H9 (cell line): ENCODE measurements at regions not wholly inside any gene's neighbourhood (a gene's known extent, or its start where the extent isn't known, plus 50 kb on each side); places are given as distances from the start of the nearest gene placed in this dataset.

Experiments
- DNase-seq: peaks from one replicate; pipeline ENCODE4 v3.0.0-alpha.2; 2017
- H2AFZ ChIP-seq: one replicate; pipeline ENCODE4 v1.6.1; 2013; ENCODE audit warnings: mild to moderate bottlenecking, low read length, control low read depth, moderate library complexity
- H2AK5ac ChIP-seq: 2 replicates; pipeline ENCODE4 v1.6.1; 2013; ENCODE audit warnings: low read length, control low read depth, mixed read lengths; ENCODE audit not compliant: insufficient read length
- H2BK120ac ChIP-seq: one replicate; pipeline ENCODE4 v1.6.1; 2013; ENCODE audit warnings: low read depth, mild to moderate bottlenecking, low read length, control low read depth, inconsistent platforms; ENCODE audit not compliant: poor library complexity, severe bottlenecking
- H2BK12ac ChIP-seq: 2 replicates; pipeline ENCODE4 v1.6.1; 2013; ENCODE audit warnings: low read length, control low read depth, mixed read lengths, low read depth; ENCODE audit not compliant: insufficient read length
- H2BK15ac ChIP-seq: 2 replicates; pipeline ENCODE4 v1.6.1; 2013; ENCODE audit warnings: low read depth, low read length, control low read depth
- H2BK20ac ChIP-seq: one replicate; pipeline ENCODE4 v1.6.1; 2013; ENCODE audit warnings: low read depth, mild to moderate bottlenecking, low read length, control low read depth, inconsistent platforms; ENCODE audit not compliant: poor library complexity, severe bottlenecking
- H2BK5ac ChIP-seq: 2 replicates; pipeline ENCODE4 v1.6.1; 2013; ENCODE audit warnings: low read length, control low read depth, mixed read lengths; ENCODE audit not compliant: insufficient read length
- H3K14ac ChIP-seq: 2 replicates; pipeline ENCODE4 v1.6.1; 2013; ENCODE audit warnings: low read length, control low read depth; ENCODE audit not compliant: insufficient read depth
- H3K18ac ChIP-seq: 2 replicates; pipeline ENCODE4 v1.6.1; 2013; ENCODE audit warnings: low read depth, mild to moderate bottlenecking, mixed read lengths, low read length, control low read depth; ENCODE audit not compliant: insufficient read length
- H3K23ac ChIP-seq: 2 replicates; pipeline ENCODE4 v1.6.1; 2013; ENCODE audit warnings: low read length, control low read depth, mixed read lengths, low read depth; ENCODE audit not compliant: insufficient read length
- H3K23me2 ChIP-seq: 2 replicates; pipeline ENCODE4 v1.6.1; 2013; ENCODE audit warnings: low read depth, mild to moderate bottlenecking, mixed read lengths, low read length, control low read depth; ENCODE audit not compliant: insufficient read length, poor library complexity, severe bottlenecking
- H3K27ac ChIP-seq: 2 replicates; pipeline ENCODE4 v1.5.1; 2013; ENCODE audit warnings: low read length, control low read depth, mixed read lengths, low read depth; ENCODE audit not compliant: insufficient read length
- H3K27me3 ChIP-seq: 2 replicates; pipeline ENCODE4 v1.6.1; 2013; ENCODE audit warnings: low read length, control low read depth, inconsistent platforms; ENCODE audit not compliant: insufficient read depth
- H3K4ac ChIP-seq: 2 replicates; pipeline ENCODE4 v1.6.1; 2013; ENCODE audit warnings: low read depth, mild to moderate bottlenecking, control low read depth, inconsistent platforms, low read length, moderate library complexity
- H3K4me1 ChIP-seq: 2 replicates; pipeline ENCODE4 v1.6.1; 2013; ENCODE audit warnings: low read length, control low read depth, inconsistent platforms; ENCODE audit not compliant: insufficient read depth
- H3K4me2 ChIP-seq: 2 replicates; pipeline ENCODE4 v1.6.1; 2013; ENCODE audit warnings: low read length, control low read depth, mixed read lengths; ENCODE audit not compliant: insufficient read length, insufficient read depth
- H3K56ac ChIP-seq: 2 replicates; pipeline ENCODE4 v1.6.1; 2013; ENCODE audit warnings: low read depth, mild to moderate bottlenecking, mixed read lengths, low read length, control low read depth; ENCODE audit not compliant: insufficient read length
- H3K79me1 ChIP-seq: 2 replicates; pipeline ENCODE4 v1.6.1; 2013; ENCODE audit warnings: low read depth, mild to moderate bottlenecking, moderate library complexity, low read length, control low read depth, inconsistent platforms; ENCODE audit not compliant: insufficient read depth, poor library complexity, severe bottlenecking
- H3K79me2 ChIP-seq: 2 replicates; pipeline ENCODE4 v1.6.1; 2013; ENCODE audit warnings: low read length, control low read depth, inconsistent platforms; ENCODE audit not compliant: insufficient read depth
- H3K9ac ChIP-seq: 2 replicates; pipeline ENCODE4 v1.6.1; 2013; ENCODE audit warnings: low read length, control low read depth, mixed read lengths; ENCODE audit not compliant: insufficient read length; ENCODE audit errors: extremely low read depth
- H3K9me3 ChIP-seq: one replicate; pipeline ENCODE4 v1.6.1; 2013; ENCODE audit warnings: low read depth, low read length, inconsistent platforms; ENCODE audit not compliant: control insufficient read depth
- H3T11ph ChIP-seq: one replicate; pipeline ENCODE4 v1.6.1; 2013; ENCODE audit warnings: mild to moderate bottlenecking, low read length, control low read depth, inconsistent platforms
- H4K20me1 ChIP-seq: one replicate; pipeline ENCODE4 v1.6.1; 2013; ENCODE audit not compliant: control insufficient read depth, insufficient read length, insufficient read depth
- H4K5ac ChIP-seq: 2 replicates; pipeline ENCODE4 v1.6.1; 2013; ENCODE audit warnings: low read depth, mild to moderate bottlenecking, mixed read lengths, low read length, control low read depth; ENCODE audit not compliant: insufficient read length
- H4K8ac ChIP-seq: replicated peaks from 2 replicates; pipeline ENCODE4 v1.6.1; 2013; ENCODE audit warnings: low read length, control low read depth, mixed read lengths, low read depth; ENCODE audit not compliant: insufficient read length
- H4K91ac ChIP-seq: 2 replicates; pipeline ENCODE4 v1.6.1; 2013; ENCODE audit warnings: low read depth, mild to moderate bottlenecking, moderate library complexity, mixed read lengths, low read length, control low read depth; ENCODE audit not compliant: insufficient read length
- H3K27ac Mint-ChIP-seq, 3 experiments: 2 replicates in 2 of 3; 3 replicates in 1 of 3; pipeline ENCODE4 v1.8.0; 2020 to 2021; ENCODE audit warnings: mixed read lengths in 3 of 3, mild to moderate bottlenecking in 1 of 3, moderate library complexity in 1 of 3
- H3K27me3 Mint-ChIP-seq: 2 replicates; pipeline ENCODE4 v1.8.0; 2021; ENCODE audit warnings: low read depth, mild to moderate bottlenecking, moderate library complexity, mixed read lengths
- H3K36me3 Mint-ChIP-seq, 3 experiments: 2 replicates in 2 of 3; 3 replicates in 1 of 3; pipeline ENCODE4 v1.8.0; 2020 to 2021; ENCODE audit warnings: low read depth in 3 of 3, mixed read lengths in 3 of 3; ENCODE audit not compliant: insufficient read depth in 1 of 3
- H3K4me1 Mint-ChIP-seq, 2 experiments: 2 replicates each; pipeline ENCODE4 v1.8.0; 2020; ENCODE audit warnings: mixed read lengths in 2 of 2
- H3K4me3 Mint-ChIP-seq, 2 experiments: 2 replicates in 1 of 2; 3 replicates in 1 of 2; pipeline ENCODE4 v1.8.0; 2020 to 2021; ENCODE audit warnings: mild to moderate bottlenecking in 2 of 2, mixed read lengths in 2 of 2, moderate library complexity in 1 of 2
- H3K9me3 Mint-ChIP-seq, 2 experiments: 2 replicates in 1 of 2; 3 replicates in 1 of 2; pipeline ENCODE4 v1.8.0; 2020; ENCODE audit warnings: mild to moderate bottlenecking in 2 of 2, mixed read lengths in 2 of 2, moderate library complexity in 1 of 2
- WGBS: extraction: QIAGEN DNeasy Blood & Tissue Kit; methylation state at CpG from one replicate; pipeline ENCODE4 v1.1.7; 2013; ENCODE audit warnings: missing lambda C conversion rate, low lambda C conversion rate, mixed read lengths; ENCODE audit not compliant: insufficient read length; ENCODE audit errors: extremely low coverage; 5-methylcytosine and 5-hydroxymethylcytosine counted together
- TF ChIP-seq, protein P1 (sequence below): fragments of 200-600 bp; sonication (generic); conservative IDR thresholded peaks from 3 replicates; pipeline ENCODE4 v1.8.0; 2021; ENCODE audit warnings: antibody characterized with exemption, mild to moderate bottlenecking

DNA sequence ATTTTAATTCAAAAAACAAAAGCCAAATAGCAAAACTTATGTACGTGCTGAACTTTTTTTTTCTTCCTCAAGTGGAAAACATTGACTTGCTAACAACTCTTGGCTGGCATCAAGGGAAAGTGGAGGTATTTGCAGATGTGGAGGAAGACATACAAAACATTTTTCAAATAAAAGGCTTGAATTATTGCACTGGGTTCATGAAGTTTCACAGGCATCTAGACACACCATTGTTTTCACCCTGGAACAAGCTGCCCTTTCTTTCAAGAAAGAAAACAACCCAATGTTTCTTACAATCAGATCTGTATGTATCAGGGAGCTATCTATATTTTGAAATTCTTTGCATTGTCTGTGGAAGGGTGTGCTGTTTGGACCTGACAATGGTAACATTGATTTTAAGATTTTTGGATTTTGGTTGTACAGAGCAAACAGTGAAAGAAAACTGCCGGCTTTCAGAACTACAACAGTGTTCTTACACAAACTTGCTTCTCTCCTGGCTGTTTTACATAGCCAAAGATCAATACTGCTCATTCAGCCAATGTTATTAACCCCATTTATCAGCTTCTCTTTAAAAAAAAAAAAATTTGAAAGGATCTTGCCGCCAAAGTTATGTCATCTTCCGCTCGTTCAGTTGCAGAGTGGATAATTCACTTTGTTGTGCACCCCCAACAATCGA, 187.7 kb upstream of the FOXD3 start:
- Histone ChIP-seq H3K9ac (no peak overlapping the region), H3K18ac (no peak overlapping the region), H3K23ac (no peak overlapping the region), H2BK12ac (no peak overlapping the region), H3K27me3 (no peaks in the 10 kb centered on the region), H4K5ac (no peak overlapping the region), H2BK15ac (no peak overlapping the region), H3K4me1 (no peaks in the 10 kb centered on the region), H3K4me2 (no peak overlapping the region), H3K79me2 (no peaks in the 10 kb centered on the region), H3K79me1 (no peaks in the 10 kb centered on the region), H4K8ac (no peak overlapping the region), H3K9me3 (no peaks in the 10 kb centered on the region), H4K91ac (no peak overlapping the region), H2AK5ac (no peak overlapping the region), H2AFZ (no peak overlapping the region), H3K14ac (no peak overlapping the region), H3K27ac (no peak overlapping the region), H2BK5ac (no peak overlapping the region), H3K56ac (no peak overlapping the region), H2BK120ac (no peak overlapping the region), H3T11ph (no peak overlapping the region), H2BK20ac (no peak overlapping the region), H4K20me1 (no peaks in the 10 kb centered on the region), H3K23me2 (no peaks in the 10 kb centered on the region), H3K4ac (no peak overlapping the region)
- no peak overlapping the region for H3K27ac Mint-ChIP-seq
- TF ChIP-seq, protein P1, sequence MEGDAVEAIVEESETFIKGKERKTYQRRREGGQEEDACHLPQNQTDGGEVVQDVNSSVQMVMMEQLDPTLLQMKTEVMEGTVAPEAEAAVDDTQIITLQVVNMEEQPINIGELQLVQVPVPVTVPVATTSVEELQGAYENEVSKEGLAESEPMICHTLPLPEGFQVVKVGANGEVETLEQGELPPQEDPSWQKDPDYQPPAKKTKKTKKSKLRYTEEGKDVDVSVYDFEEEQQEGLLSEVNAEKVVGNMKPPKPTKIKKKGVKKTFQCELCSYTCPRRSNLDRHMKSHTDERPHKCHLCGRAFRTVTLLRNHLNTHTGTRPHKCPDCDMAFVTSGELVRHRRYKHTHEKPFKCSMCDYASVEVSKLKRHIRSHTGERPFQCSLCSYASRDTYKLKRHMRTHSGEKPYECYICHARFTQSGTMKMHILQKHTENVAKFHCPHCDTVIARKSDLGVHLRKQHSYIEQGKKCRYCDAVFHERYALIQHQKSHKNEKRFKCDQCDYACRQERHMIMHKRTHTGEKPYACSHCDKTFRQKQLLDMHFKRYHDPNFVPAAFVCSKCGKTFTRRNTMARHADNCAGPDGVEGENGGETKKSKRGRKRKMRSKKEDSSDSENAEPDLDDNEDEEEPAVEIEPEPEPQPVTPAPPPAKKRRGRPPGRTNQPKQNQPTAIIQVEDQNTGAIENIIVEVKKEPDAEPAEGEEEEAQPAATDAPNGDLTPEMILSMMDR = no peak
- peaks cover 2% of the 10 kb centered on the region for H3K27me3 Mint-ChIP-seq
- no CpG with 5 or more reads among the region's 6 CpGs for WGBS
- H3K9me3 Mint-ChIP-seq = no peaks in the 10 kb centered on the region; a peak in 1 of 5 replicates
- H3K36me3 Mint-ChIP-seq = no peaks in the 10 kb centered on the region
- H3K4me1 Mint-ChIP-seq = no peaks in the 10 kb centered on the region
- no peak overlapping the region for H3K4me3 Mint-ChIP-seq
- no peak for DNase-seq
